ENCODE measurements at regions not wholly inside any gene's neighbourhood (a gene's known extent, or its start where the extent isn't known, plus 50 kb on each side); places are given as distances from the start of the nearest gene placed in this dataset.
A peak's percentile ranks its signal among the peaks of the same experiment; 100 is the strongest.

DNA sequence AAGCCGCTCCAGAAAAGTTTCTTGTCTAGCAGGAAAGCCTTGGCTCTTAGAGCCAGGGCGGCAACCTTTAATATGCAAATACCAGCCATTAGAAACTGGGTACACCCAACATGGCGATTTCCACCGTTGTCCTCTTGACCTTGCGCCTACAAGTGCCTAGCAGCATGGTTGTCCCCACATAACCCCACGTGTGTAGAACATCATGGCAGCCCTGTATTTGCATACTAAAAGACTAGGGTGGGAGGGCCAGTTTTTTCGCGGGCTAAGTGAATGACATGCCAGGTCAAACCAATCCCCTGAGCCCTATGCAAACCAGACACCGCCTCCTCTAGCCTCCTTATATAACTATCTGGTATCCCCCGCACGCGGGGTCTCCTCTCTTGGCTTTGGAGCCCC is 58.4 kb upstream of the FZD8 start:
- Histone ChIP-seq H3K14ac (ENCODE audit: insufficient read length) (no peak overlapping the region), H3K9me3 (ENCODE audit: insufficient read depth in 2 of 2, low read depth in 1 of 2, low read length in 1 of 2) (no peaks in the 10 kb centered on the region), H4K91ac (replicated peaks; ENCODE audit: insufficient read length, low read length) (no peak overlapping the region), H3K79me2 (ENCODE audit: control insufficient read depth in 1 of 2, insufficient read depth in 2 of 2, low read length in 2 of 2) (no peaks in the 10 kb centered on the region), H3K27me3 (replicated peaks in 1 of 4; ENCODE audit: control insufficient read depth in 3 of 4, extremely low read depth in 1 of 4, insufficient read depth in 3 of 4, low read length in 3 of 4) (no peaks in the 10 kb centered on the region; a peak in 3 of 7 replicates), H2BK120ac (replicated peaks; ENCODE audit: low read depth, low read length) (no peak overlapping the region), H3K18ac (ENCODE audit: extremely low read depth, low read length) (no peak overlapping the region), H3K27ac (ENCODE audit: low read depth, low read length) (no peak overlapping the region), H2AK5ac (ENCODE audit: low read depth, low read length) (no peak overlapping the region), H3K9ac (replicated peaks in 1 of 4; ENCODE audit: extremely low read depth in 1 of 4, low read depth in 3 of 4, low read length in 3 of 4) (no peak overlapping the region), H3K4me3 (ENCODE audit: extremely low read depth in 1 of 4, insufficient read depth in 2 of 4, low read depth in 3 of 4, low read length in 4 of 4) (no peak overlapping the region), H3K23me2 (ENCODE audit: low read depth, low read length) (no peaks in the 10 kb centered on the region; the same call in 1 of the 2 replicates), H4K8ac (ENCODE audit: extremely low read depth, insufficient read depth, low read length) (no peak overlapping the region), H3K4me1 (replicated peaks in 1 of 4; ENCODE audit: control insufficient read depth in 3 of 4, insufficient read depth in 4 of 4, low read length in 3 of 4) (peaks cover 2 to 11% (median 6%) of the 10 kb centered on the region in 4 experiments; a peak in 5 of 7 replicates), H2BK12ac (ENCODE audit: low read depth, low read length) (no peak overlapping the region), H4K5ac (ENCODE audit: insufficient read length, low read depth, low read length) (no peak overlapping the region), H3K4me2 (ENCODE audit: insufficient read depth in 1 of 2, low read depth in 2 of 2, low read length in 2 of 2) (no peak overlapping the region), H3K23ac (ENCODE audit: insufficient read length) (no peak overlapping the region), H3K56ac (replicated peaks; ENCODE audit: insufficient read length, low read depth, low read length) (no peak overlapping the region), H3K4ac (replicated peaks; ENCODE audit: insufficient read length, low read depth, low read length) (no peak overlapping the region), H2BK20ac (ENCODE audit: low read length) (no peak overlapping the region), H2AFZ (ENCODE audit: low read length) (no peak overlapping the region; the same call in 1 of the 2 replicates), H2BK15ac (ENCODE audit: low read length) (no peak overlapping the region), H2BK5ac (ENCODE audit: low read depth, low read length) (no peak overlapping the region), H3K36me3 (ENCODE audit: control insufficient read depth in 2 of 4, insufficient read depth in 4 of 4, low read length in 3 of 4) (no peaks in the 10 kb centered on the region), H4K20me1 (replicated peaks in 1 of 2; ENCODE audit: control insufficient read depth in 1 of 2, insufficient read depth in 2 of 2, low read length in 2 of 2) (peaks cover 0 to 4% of the 10 kb centered on the region in 2 experiments), H3K79me1 (ENCODE audit: low read depth, low read length) (no peaks in the 10 kb centered on the region)
- CTCF ChIA-PET (ENCODE audit: partially characterized antibody): no interaction called here
- POLR2A ChIA-PET (ENCODE audit: partially characterized antibody): no interaction called here
- FAIRE-seq (no peak), DNase-seq (ENCODE audit: low read depth in 1 of 2, low spot score in 2 of 2) (peak; percentile 55 to 58)
- WGBS, 2 experiments (ENCODE audit: extremely low coverage in 1 of 2, insufficient coverage in 1 of 2, insufficient read length in 1 of 2, insufficient replicate concordance in 2 of 2, low coverage in 1 of 2, low lambda C conversion rate in 2 of 2, missing lambda C conversion rate in 1 of 2): 72% methylated on average over 12 of the region's 12 CpGs; no CpG with 5 or more reads in 1 of the 2 experiments
- no peak for TF ChIP-seq PHF8 (conservative IDR thresholded peaks at IDR 0.05; ENCODE audit: low read depth, low read length)
- no peak for TF ChIP-seq ASH2L (IDR thresholded peaks at IDR 0.05; ENCODE audit: low read length)
- TF ChIP-seq, protein P1, sequence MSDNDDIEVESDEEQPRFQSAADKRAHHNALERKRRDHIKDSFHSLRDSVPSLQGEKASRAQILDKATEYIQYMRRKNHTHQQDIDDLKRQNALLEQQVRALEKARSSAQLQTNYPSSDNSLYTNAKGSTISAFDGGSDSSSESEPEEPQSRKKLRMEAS (IDR thresholded peaks at IDR 0.05): peak; percentile 70; the same call in 1 of the 2 replicates
- no peak for TF ChIP-seq CEBPB (IDR thresholded peaks at IDR 0.05; ENCODE audit: low read depth, low read length)
- TF ChIP-seq POLR2A (IDR thresholded peaks at IDR 0.05; ENCODE audit: control extremely low read depth in 1 of 2, low read depth in 2 of 2, low read length in 2 of 2): no peak
- TF ChIP-seq MAFK (IDR thresholded peaks at IDR 0.05; ENCODE audit: low read depth, low read length): no peak
- TF ChIP-seq JUND (IDR thresholded peaks at IDR 0.05; ENCODE audit: low read length): no peak
- no peak for TF ChIP-seq NRF1 (IDR thresholded peaks at IDR 0.05; ENCODE audit: low read depth, low read length)
- TF ChIP-seq ZNF274 (IDR thresholded peaks at IDR 0.05; ENCODE audit: borderline replicate concordance, extremely low read depth, low read length): no peak
- no peak for TF ChIP-seq CHD2 (IDR thresholded peaks at IDR 0.05; ENCODE audit: low read length)
- no peak for TF ChIP-seq CTBP2 (IDR thresholded peaks at IDR 0.05; ENCODE audit: borderline replicate concordance, insufficient read depth, insufficient read length, low read length)
- TF ChIP-seq RAD21 (IDR thresholded peaks at IDR 0.05 in 1 of 2, conservative IDR thresholded peaks at IDR 0.05 in 1 of 2; ENCODE audit: low read depth in 2 of 2, low read length in 2 of 2): no peak
- no peak for TF ChIP-seq RFX5 (IDR thresholded peaks at IDR 0.05; ENCODE audit: borderline replicate concordance, low read depth, low read length)
- TF ChIP-seq SIRT6 (IDR thresholded peaks at IDR 0.05; ENCODE audit: low read length): no peak
- no peak for TF ChIP-seq NANOG (IDR thresholded peaks at IDR 0.05; ENCODE audit: insufficient read depth, low read depth, low read length, poor library complexity, severe bottlenecking)
- no peak for TF ChIP-seq KDM1A (IDR thresholded peaks at IDR 0.05; ENCODE audit: borderline replicate concordance, low read length)
